Mesenchymal stem cell (in vitro differentiated cells and primary cell): ENCODE measurements at regions not wholly inside any gene's neighbourhood (a gene's known extent, or its start where the extent isn't known, plus 50 kb on each side); places are given as distances from the start of the nearest gene placed in this dataset.

ENCODE experiments used
- DNase-seq: peaks from one replicate; pipeline ENCODE4 v3.0.0-alpha.2; 2013
- H2AFZ ChIP-seq: one replicate; pipeline ENCODE4 v1.6.1; 2013; ENCODE audit warnings: low read depth, mild to moderate bottlenecking, control low read depth, inconsistent platforms, low read length, moderate library complexity
- H2AK5ac ChIP-seq: 2 replicates; pipeline ENCODE4 v1.6.1; 2013; ENCODE audit warnings: low read length, moderate library complexity, mild to moderate bottlenecking, inconsistent platforms; ENCODE audit not compliant: severe bottlenecking
- H2BK120ac ChIP-seq: one replicate; pipeline ENCODE4 v1.6.1; 2013; ENCODE audit warnings: low read depth, mild to moderate bottlenecking, inconsistent platforms, low read length, moderate library complexity
- H2BK12ac ChIP-seq, 2 experiments: one replicate each; pipeline ENCODE4 v1.6.1; 2013; ENCODE audit warnings: inconsistent platforms in 2 of 2, low read length in 2 of 2, mild to moderate bottlenecking in 2 of 2, moderate library complexity in 2 of 2, control low read depth in 1 of 2
- H2BK15ac ChIP-seq: one replicate; pipeline ENCODE4 v1.6.1; 2013; ENCODE audit warnings: mild to moderate bottlenecking, low read depth, inconsistent platforms; ENCODE audit not compliant: poor library complexity, severe bottlenecking
- H2BK5ac ChIP-seq: 2 replicates; pipeline ENCODE4 v1.6.1; 2013; ENCODE audit warnings: low read depth, mild to moderate bottlenecking, low read length, control low read depth, inconsistent platforms; ENCODE audit not compliant: poor library complexity, severe bottlenecking
- H3K14ac ChIP-seq, 2 experiments: one replicate each; pipeline ENCODE4 v1.6.1; 2013; ENCODE audit warnings: inconsistent platforms in 2 of 2, low read length in 2 of 2, control low read depth in 1 of 2, mild to moderate bottlenecking in 1 of 2, moderate library complexity in 1 of 2
- H3K18ac ChIP-seq, 2 experiments: one replicate each; pipeline ENCODE4 v1.6.1; 2013; ENCODE audit warnings: inconsistent platforms in 2 of 2, low read length in 2 of 2, control low read depth in 1 of 2, low read depth in 1 of 2, mild to moderate bottlenecking in 1 of 2
- H3K23ac ChIP-seq, 2 experiments: one replicate each; pipeline ENCODE4 v1.6.1; 2013; ENCODE audit warnings: inconsistent platforms in 2 of 2, low read length in 2 of 2, mild to moderate bottlenecking in 2 of 2, moderate library complexity in 2 of 2, control low read depth in 1 of 2
- H3K27ac ChIP-seq: 2 replicates; pipeline ENCODE4 v1.5.1; 2013; ENCODE audit warnings: mild to moderate bottlenecking, moderate library complexity, low read length, control low read depth, inconsistent platforms; ENCODE audit not compliant: poor library complexity, severe bottlenecking
- H3K27me3 ChIP-seq, 2 experiments: 2 replicates each; pipeline versions ENCODE4 v1.6.1 to v1.7.0; 2013; ENCODE audit warnings: low read length in 2 of 2, mild to moderate bottlenecking in 2 of 2, moderate library complexity in 2 of 2, control low read depth in 1 of 2, inconsistent platforms in 1 of 2; ENCODE audit not compliant: control insufficient read depth in 1 of 2, insufficient read depth in 1 of 2
- H3K36me3 ChIP-seq, 2 experiments: 2 replicates each; pipeline versions ENCODE4 v1.6.1 to v1.7.0; 2013; ENCODE audit warnings: low read length in 2 of 2, control low read depth in 1 of 2, inconsistent platforms in 1 of 2, low read depth in 1 of 2, mild to moderate bottlenecking in 1 of 2; ENCODE audit not compliant: insufficient read depth in 2 of 2, control insufficient read depth in 1 of 2
- H3K4ac ChIP-seq, 2 experiments: one replicate each; pipeline ENCODE4 v1.6.1; 2013; ENCODE audit warnings: inconsistent platforms in 2 of 2, low read length in 2 of 2, mild to moderate bottlenecking in 2 of 2, moderate library complexity in 2 of 2, control low read depth in 1 of 2, low read depth in 1 of 2
- H3K4me1 ChIP-seq: 2 replicates; pipeline ENCODE4 v1.6.1; 2013; ENCODE audit warnings: low read depth, low read length, control low read depth; ENCODE audit not compliant: control insufficient read depth, insufficient read depth
- H3K4me2 ChIP-seq: 2 replicates; pipeline ENCODE4 v1.6.1; 2013; ENCODE audit warnings: low read length, mild to moderate bottlenecking, inconsistent platforms; ENCODE audit not compliant: poor library complexity, severe bottlenecking
- H3K4me3 ChIP-seq, 2 experiments: 2 replicates each; pipeline versions ENCODE4 v1.5.1 to v1.7.0; 2013; ENCODE audit warnings: low read length in 2 of 2, mild to moderate bottlenecking in 2 of 2, control low read depth in 1 of 2, low read depth in 1 of 2; ENCODE audit not compliant: insufficient read depth in 1 of 2
- H3K79me1 ChIP-seq: replicated peaks from 2 replicates; pipeline ENCODE4 v1.6.1; 2013; ENCODE audit warnings: mild to moderate bottlenecking, control low read depth, low read length, inconsistent platforms; ENCODE audit not compliant: poor library complexity, severe bottlenecking
- H3K9ac ChIP-seq: 2 replicates; pipeline ENCODE4 v1.7.0; 2013; ENCODE audit warnings: mild to moderate bottlenecking, low read length, moderate library complexity
- H3K9me3 ChIP-seq: 2 replicates; pipeline ENCODE4 v1.7.0; 2013; ENCODE audit warnings: mild to moderate bottlenecking, low read length; ENCODE audit not compliant: control insufficient read depth
- H4K8ac ChIP-seq: one replicate; pipeline ENCODE4 v1.6.1; 2013; ENCODE audit warnings: inconsistent platforms, mild to moderate bottlenecking, low read length, moderate library complexity
- H4K91ac ChIP-seq: one replicate; pipeline ENCODE4 v1.6.1; 2013; ENCODE audit warnings: mild to moderate bottlenecking, low read length, inconsistent platforms
- WGBS: methylation state at CpG from one replicate; pipeline ENCODE4 v1.1.7; 2013; ENCODE audit warnings: mixed read lengths; 5-methylcytosine and 5-hydroxymethylcytosine counted together

DNA sequence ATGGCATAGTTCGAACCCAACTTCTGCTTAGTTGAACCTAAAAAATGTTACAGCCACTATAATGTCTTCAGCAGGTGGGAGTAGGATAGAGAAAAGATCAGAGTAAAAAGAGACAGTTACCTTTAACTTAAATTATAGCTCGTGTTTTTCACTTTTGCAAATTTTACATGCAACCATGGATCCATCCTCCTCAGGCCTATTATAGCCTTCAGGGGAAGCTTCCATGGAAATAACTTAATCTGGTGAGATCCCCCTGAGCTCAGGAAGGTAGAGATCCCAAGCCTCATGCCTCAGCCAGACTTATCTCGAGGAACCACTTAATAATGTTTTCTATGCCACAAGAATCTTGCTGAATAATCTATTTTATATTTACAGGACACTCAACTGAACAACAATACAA lies 159.4 kb upstream of the FAM3C start:
- Histone ChIP-seq H4K8ac (no peak overlapping the region), H2BK15ac (no peak overlapping the region), H3K23ac (no peak overlapping the region), H3K4me2 (no peak overlapping the region), H3K18ac (no peak overlapping the region), H2AFZ (no peak overlapping the region), H4K91ac (no peak overlapping the region), H3K14ac (no peak overlapping the region), H2AK5ac (no peak overlapping the region), H3K27me3 (no peaks in the 10 kb centered on the region), H3K79me1 (no peaks in the 10 kb centered on the region), H3K4me1 (no peaks in the 10 kb centered on the region), H3K4me3 (no peak overlapping the region), H3K9me3 (no peaks in the 10 kb centered on the region), H2BK12ac (no peak overlapping the region), H2BK120ac (no peak overlapping the region), H2BK5ac (no peak overlapping the region), H3K27ac (no peak overlapping the region), H3K9ac (no peak overlapping the region), H3K4ac (no peak overlapping the region), H3K36me3 (no peaks in the 10 kb centered on the region)
- WGBS: 100% methylated on average over 1 of the region's 3 CpGs
- no peak for DNase-seq

GRCh38 chr7:121547544-121548092 lies 151.5 kb upstream of the FAM3C start:
- WGBS: 0% methylated on average over 1 of the region's 3 CpGs
- Histone ChIP-seq H3K9ac (peak overlapping the region; percentile 54), H2BK120ac (no peak overlapping the region), H3K36me3 (no peaks in the 10 kb centered on the region), H2AFZ (no peak overlapping the region), H2AK5ac (no peak overlapping the region), H2BK15ac (no peak overlapping the region), H3K4me3 (no peak overlapping the region), H3K79me1 (no peaks in the 10 kb centered on the region), H3K14ac (no peak overlapping the region), H4K91ac (no peak overlapping the region), H4K8ac (no peak overlapping the region), H3K27ac (no peak overlapping the region), H3K9me3 (peaks cover 3% of the 10 kb centered on the region), H3K4me2 (no peak overlapping the region), H3K4me1 (no peaks in the 10 kb centered on the region), H3K4ac (no peak overlapping the region), H3K23ac (no peak overlapping the region), H2BK12ac (no peak overlapping the region), H2BK5ac (no peak overlapping the region), H3K27me3 (no peaks in the 10 kb centered on the region), H3K18ac (no peak overlapping the region)
- peak; percentile 72 for DNase-seq

DNA sequence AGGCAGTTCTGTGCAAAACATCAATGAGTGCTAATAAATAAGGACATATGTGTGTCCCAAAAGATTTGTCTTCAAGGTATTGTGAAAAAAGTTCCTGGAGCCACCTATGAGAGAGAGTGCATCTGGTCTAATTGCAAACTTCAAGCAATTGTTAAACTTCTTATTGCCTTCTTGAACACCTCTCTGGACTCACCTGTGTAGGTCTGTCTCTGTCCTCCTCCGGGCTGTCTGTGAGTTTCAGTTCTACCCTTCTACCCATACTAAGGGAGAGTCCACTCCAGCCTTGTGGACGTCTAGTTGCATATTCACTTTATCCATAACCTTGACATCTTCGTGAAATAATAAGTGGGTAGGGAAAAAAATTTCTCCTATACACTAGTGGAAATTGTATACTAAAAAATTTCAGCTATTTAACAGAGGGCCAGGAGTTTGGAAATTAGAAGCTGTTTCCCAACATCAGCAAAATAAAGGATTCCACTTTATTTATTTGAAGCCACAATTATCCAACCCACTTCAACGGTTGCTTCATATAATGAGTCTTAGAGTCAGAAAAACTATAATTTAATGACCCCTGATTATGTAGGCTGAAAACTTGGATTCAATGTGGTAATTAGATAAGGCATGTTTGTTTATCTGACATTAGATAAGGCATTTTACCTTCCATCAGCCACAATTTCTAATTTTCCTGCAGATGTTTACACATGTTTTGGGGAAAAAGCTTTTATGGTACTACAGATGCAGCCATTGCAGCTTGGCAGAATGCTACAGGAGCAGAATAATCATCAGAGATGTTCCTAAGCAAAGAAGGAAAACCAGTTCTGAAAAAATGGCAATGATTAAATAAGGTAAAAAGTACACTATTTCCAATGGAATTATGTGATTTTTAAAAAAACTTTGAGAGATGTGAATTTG lies 150.8 kb upstream of the FAM3C start:
- H3K9ac ChIP-seq: peak overlapping the region; percentile 54
- H3K79me1 ChIP-seq: no peaks in the 10 kb centered on the region
- H3K36me3 ChIP-seq: no peaks in the 10 kb centered on the region
- no peak overlapping the region for H3K23ac ChIP-seq
- H3K27ac ChIP-seq: no peak overlapping the region
- no peak overlapping the region for H4K91ac ChIP-seq
- H2AK5ac ChIP-seq: no peak overlapping the region
- H3K14ac ChIP-seq: no peak overlapping the region
- no peak overlapping the region for H3K4me3 ChIP-seq
- H2BK120ac ChIP-seq: no peak overlapping the region
- no peaks in the 10 kb centered on the region for H3K27me3 ChIP-seq
- H3K18ac ChIP-seq: no peak overlapping the region
- H2BK12ac ChIP-seq: peak overlapping the region in 1 of 2 experiments; percentile 42
- H4K8ac ChIP-seq: no peak overlapping the region
- H3K4me2 ChIP-seq: no peak overlapping the region
- H3K4ac ChIP-seq: no peak overlapping the region
- no peak overlapping the region for H2BK15ac ChIP-seq
- no peak overlapping the region for H2AFZ ChIP-seq
- peaks cover 3% of the 10 kb centered on the region for H3K9me3 ChIP-seq
- peak; percentile 47 for DNase-seq
- no peak overlapping the region for H2BK5ac ChIP-seq
- WGBS: 90% methylated on average over 1 of the region's 4 CpGs
- H3K4me1 ChIP-seq: no peaks in the 10 kb centered on the region

- no peaks in the 10 kb centered on the region for H3K27me3 ChIP-seq
- no peak overlapping the region for H2AFZ ChIP-seq
- WGBS: 50% methylated on average over 1 of the region's 2 CpGs
- H3K36me3 ChIP-seq: no peaks in the 10 kb centered on the region
- no peak overlapping the region for H2BK5ac ChIP-seq
- no peak for DNase-seq
- H3K4me3 ChIP-seq: no peak overlapping the region
- no peak overlapping the region for H2BK12ac ChIP-seq
- H3K14ac ChIP-seq: no peak overlapping the region
- H4K8ac ChIP-seq: no peak overlapping the region
- no peak overlapping the region for H3K4me2 ChIP-seq
- peak overlapping the region; percentile 26 for H3K27ac ChIP-seq
- H3K23ac ChIP-seq: no peak overlapping the region
- H3K9ac ChIP-seq: peak overlapping the region; percentile 8
- H3K79me1 ChIP-seq: no peaks in the 10 kb centered on the region
- no peak overlapping the region for H4K91ac ChIP-seq
- no peak overlapping the region for H2BK120ac ChIP-seq
- peak overlapping the region; percentile 75 for H2AK5ac ChIP-seq
- H3K9me3 ChIP-seq: peaks cover 3% of the 10 kb centered on the region
- no peaks in the 10 kb centered on the region for H3K4me1 ChIP-seq
- H2BK15ac ChIP-seq: no peak overlapping the region
- H3K4ac ChIP-seq: no peak overlapping the region
- no peak overlapping the region for H3K18ac ChIP-seq
These were observed 149.3 kb upstream of the FAM3C start for GRCh38 chr7:121545418-121545817.
